ENCODE measurements at regions not wholly inside any gene's neighbourhood (a gene's known extent, or its start where the extent isn't known, plus 50 kb on each side); places are given as distances from the start of the nearest gene placed in this dataset.
A peak's percentile ranks its signal among the peaks of the same experiment; 100 is the strongest.

DNA sequence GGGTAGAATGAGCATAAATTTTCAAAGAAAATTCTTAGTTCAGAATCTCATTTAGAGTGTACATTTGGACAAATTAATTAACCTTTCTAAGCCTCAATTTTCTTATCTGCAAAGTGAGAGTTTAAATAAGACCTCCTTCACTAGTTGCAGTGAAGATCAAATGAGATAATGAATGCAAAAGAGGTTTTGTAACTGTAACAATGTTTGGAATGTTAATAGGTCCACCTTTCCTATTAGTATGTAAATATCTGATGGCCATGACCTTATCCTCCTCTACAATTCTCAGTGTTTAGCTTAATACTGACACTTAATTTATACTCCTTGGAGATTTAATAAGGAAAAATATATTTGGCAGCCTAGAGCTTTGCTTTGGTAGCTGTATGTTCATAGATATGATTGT lies 138.8 kb downstream of the GABRG1 start:
- DNase-seq = no peak
- TF ChIP-seq GATA1 (IDR thresholded peaks at IDR 0.05; ENCODE audit: low read depth, low read length) = no peak
- no peak for TF ChIP-seq POLR2A (IDR thresholded peaks at IDR 0.05; ENCODE audit: low read length)

GRCh38 chr4:45971108-45971507 lies 152.7 kb downstream of the GABRG1 start:
- DNase-seq = no peak
- TF ChIP-seq POLR2A (IDR thresholded peaks at IDR 0.05; ENCODE audit: low read length) (no peak), GATA1 (IDR thresholded peaks at IDR 0.05; ENCODE audit: low read depth, low read length) (no peak)

DNA sequence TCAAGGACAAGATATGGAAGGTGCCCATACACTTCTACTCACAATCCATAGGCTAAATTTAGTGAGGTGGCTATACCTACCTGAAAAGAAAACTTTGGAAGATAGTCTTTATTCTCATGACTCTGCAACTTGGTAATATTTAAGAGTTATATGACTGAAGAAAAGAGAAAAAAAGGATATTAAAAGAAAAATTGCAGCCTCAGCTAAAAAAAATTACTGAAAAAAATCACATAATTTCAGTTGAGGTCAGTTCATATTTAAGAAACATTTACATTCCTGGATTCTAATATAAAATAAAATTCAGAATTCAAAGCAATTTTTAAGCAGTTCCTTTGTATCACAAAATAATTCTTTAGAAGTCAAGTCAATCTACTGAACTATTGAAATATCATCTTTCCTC lies 166.5 kb downstream of the GABRG1 start:
- TF ChIP-seq GATA1 (IDR thresholded peaks at IDR 0.05; ENCODE audit: low read depth, low read length) (no peak), POLR2A (IDR thresholded peaks at IDR 0.05; ENCODE audit: low read length) (no peak)
- DNase-seq = no peak

DNA sequence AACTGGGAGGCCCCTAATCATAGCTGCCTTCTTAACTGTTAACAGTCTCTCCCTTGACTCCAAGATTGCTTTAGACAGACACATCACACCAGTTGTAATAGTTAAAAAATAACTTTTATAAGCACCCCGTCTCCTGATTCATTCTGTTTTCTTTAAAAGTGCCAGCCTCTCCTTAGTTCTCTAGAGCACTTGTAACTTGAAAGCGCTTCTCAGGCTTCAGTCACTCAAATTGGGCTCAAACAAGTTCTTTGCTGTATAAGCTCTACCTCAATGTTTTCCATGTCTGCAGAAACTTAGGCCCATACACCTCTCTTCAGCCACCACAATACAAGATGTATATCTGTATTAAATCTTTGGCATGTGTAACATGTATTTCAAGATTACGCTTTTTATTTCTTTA lies 169.6 kb downstream of the GABRG1 start:
- TF ChIP-seq POLR2A (IDR thresholded peaks at IDR 0.05; ENCODE audit: low read length) = no peak
- no peak for TF ChIP-seq GATA1 (IDR thresholded peaks at IDR 0.05; ENCODE audit: low read depth, low read length)
- DNase-seq = no peak

- no peak for DNase-seq
- TF ChIP-seq POLR2A (IDR thresholded peaks at IDR 0.05; ENCODE audit: low read length) = no peak
- no peak for TF ChIP-seq GATA1 (IDR thresholded peaks at IDR 0.05; ENCODE audit: low read depth, low read length)
Observed at GRCh38 chr4:45951153-45951552, 172.7 kb downstream of the GABRG1 start.

DNA sequence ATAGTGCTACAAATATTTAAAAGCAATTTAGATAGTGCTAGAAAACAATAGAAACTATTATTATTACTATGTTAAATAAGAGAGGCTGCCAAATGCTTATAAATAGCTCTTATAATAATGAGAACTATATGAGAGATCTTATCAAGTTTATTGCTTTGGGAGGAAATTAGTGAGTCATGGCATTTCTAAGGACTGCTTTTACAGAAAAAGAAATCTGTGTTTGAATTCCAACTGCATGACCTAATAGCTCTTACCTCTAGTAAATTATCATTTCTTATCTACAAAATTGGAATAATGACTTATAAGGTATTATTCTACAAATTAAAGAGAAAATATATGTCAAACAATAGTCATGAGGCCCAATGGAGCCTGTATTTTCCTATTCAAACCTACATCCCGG lies 177.2 kb downstream of the GABRG1 start:
- no peak for DNase-seq
- TF ChIP-seq POLR2A (IDR thresholded peaks at IDR 0.05; ENCODE audit: low read length) (no peak), GATA1 (IDR thresholded peaks at IDR 0.05; ENCODE audit: low read depth, low read length) (no peak)

DNA sequence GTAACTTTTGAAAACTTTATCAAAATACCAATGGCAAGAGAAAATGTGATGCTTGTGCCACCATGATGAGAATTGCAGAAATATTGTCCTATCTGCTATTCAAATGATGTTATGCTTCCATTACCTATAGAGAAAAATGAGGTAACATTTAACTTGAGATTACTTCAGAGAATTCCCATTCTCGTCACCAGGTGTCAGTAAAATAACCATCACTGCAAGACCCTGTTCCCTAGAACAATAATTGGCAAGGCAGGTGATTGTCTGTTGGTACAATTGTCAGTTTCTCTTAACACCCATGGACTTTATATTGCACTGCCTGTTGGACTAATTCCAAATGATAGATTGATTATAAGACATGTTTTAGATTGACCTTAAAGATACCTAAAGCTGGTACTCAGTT lies 179.9 kb downstream of the GABRG1 start:
- DNase-seq = peak; percentile 37 to 44
- no peak for TF ChIP-seq POLR2A (IDR thresholded peaks at IDR 0.05; ENCODE audit: low read length)

DNA sequence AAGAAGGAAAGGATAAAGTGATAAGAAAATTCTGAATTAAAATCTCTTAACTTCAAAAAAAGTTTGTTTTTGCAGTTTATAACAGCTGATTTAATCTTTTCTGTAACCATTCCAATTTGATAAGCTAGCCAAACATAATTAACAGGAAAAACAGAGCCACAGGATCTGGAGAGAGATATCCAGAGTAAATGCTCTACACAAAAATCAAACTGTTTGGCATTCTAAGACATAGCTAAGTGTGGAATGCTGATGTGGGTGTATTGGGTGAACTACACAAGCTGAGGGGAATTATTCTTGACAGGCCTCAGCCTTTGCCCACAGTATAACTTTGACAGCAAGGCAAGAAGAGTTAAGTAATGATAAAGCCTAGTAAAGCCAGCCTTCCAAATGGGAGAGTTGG lies 184.8 kb downstream of the GABRG1 start:
- no peak for DNase-seq
- TF ChIP-seq GATA1 (IDR thresholded peaks at IDR 0.05; ENCODE audit: low read depth, low read length) = no peak
- TF ChIP-seq POLR2A (IDR thresholded peaks at IDR 0.05; ENCODE audit: low read length) = no peak

DNA sequence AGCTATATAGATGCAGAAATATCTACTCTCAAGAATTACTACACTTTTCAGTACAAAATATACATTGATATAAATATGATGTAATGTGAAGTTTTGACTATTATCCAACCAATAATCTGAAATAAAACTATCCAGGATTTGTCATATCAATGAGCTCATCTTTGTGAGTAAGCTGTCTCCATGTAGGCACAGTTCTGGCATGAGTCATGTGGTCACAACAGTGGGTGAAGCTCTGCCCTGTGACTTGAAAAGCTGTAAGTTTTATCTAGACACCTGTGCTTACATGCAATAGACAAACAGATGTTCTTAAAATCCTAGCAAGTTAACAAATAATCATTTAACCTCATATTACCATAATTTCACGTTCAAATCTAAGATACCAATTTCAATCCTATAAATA lies 192.7 kb downstream of the GABRG1 start:
- no peak for DNase-seq
- no peak for TF ChIP-seq GATA1 (IDR thresholded peaks at IDR 0.05; ENCODE audit: low read depth, low read length)
- no peak for TF ChIP-seq POLR2A (IDR thresholded peaks at IDR 0.05; ENCODE audit: low read length)

GRCh38 chr4:45927641-45928040 lies 196.2 kb downstream of the GABRG1 start:
- TF ChIP-seq GATA1 (IDR thresholded peaks at IDR 0.05; ENCODE audit: low read depth, low read length) (no peak), POLR2A (IDR thresholded peaks at IDR 0.05; ENCODE audit: low read length) (no peak)
- no peak for DNase-seq

DNA sequence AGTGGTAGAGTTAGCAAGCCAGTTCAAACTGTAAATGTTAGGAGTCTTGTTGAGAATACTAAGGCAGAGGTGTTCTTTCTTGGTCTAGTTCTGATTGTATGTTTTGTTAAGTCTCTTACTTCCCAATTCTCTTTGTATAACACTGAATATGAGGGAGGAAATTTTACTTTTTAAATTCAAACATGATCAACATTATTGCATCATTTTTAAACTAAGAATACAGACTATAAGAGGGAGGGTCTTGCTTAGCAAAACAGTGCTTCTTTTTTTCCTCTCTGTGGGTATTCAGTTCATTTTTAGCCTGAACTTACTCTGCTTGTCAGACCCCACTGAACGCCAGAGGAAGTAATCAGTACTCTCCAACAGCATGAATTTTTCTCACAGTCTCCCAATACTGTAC lies 198.0 kb downstream of the GABRG1 start:
- no peak for TF ChIP-seq POLR2A (IDR thresholded peaks at IDR 0.05; ENCODE audit: low read length)
- no peak for TF ChIP-seq GATA1 (IDR thresholded peaks at IDR 0.05; ENCODE audit: low read depth, low read length)
- no peak for DNase-seq

DNA sequence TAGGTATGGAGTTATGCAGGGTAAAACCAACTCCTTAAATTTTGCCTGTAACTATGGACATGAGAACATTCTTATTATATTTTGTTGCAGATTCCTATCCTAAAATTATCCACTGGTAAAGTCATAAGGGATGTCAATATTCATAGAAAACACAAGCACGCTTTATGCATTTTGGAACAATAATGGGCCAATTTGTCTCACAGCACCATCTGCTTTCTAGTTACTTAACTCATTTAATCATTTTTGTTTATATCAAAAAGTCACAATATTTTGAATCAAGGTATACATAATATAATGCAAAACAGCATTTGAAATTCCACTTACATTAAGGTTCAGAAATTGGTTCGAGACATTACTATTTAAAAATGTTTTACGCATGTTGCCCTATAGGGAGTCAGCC lies 203.0 kb downstream of the GABRG1 start:
- TF ChIP-seq POLR2A (IDR thresholded peaks at IDR 0.05; ENCODE audit: low read length) (no peak), GATA1 (IDR thresholded peaks at IDR 0.05; ENCODE audit: low read depth, low read length) (no peak)
- no peak for DNase-seq

- TF ChIP-seq GATA1 (IDR thresholded peaks at IDR 0.05; ENCODE audit: low read depth, low read length) (no peak), POLR2A (IDR thresholded peaks at IDR 0.05; ENCODE audit: low read length) (no peak)
- DNase-seq = no peak
Observed at GRCh38 chr4:45910511-45910910, 213.3 kb downstream of the GABRG1 start.

GRCh38 chr4:45897946-45898585 lies 225.8 kb downstream of the GABRG1 start:
- TF ChIP-seq POLR2A (IDR thresholded peaks at IDR 0.05; ENCODE audit: low read length) (no peak), GATA1 (IDR thresholded peaks at IDR 0.05; ENCODE audit: low read depth, low read length) (no peak)
- DNase-seq = no peak

DNA sequence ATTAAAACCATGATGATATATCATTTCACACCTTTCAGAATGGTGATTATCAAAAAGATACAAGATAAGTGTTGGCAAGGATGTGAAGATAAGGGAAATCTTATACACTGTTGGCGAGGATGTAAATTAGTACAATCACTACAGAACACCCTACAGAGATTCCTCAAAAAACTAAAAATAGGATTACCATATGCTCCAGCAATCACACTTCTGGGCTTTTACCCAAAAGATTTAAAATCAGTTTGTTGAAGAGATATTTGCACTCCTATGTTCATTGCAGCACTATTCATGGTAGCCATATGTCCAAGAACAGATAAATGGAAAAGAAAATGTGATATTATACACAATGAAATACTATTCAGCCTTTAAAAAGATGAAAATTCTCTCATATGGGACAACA lies 240.4 kb downstream of the GABRG1 start:
- TF ChIP-seq GATA1 (IDR thresholded peaks at IDR 0.05; ENCODE audit: low read depth, low read length) = no peak
- no peak for DNase-seq
